ENCODE measurements at regions not wholly inside any gene's neighbourhood (a gene's known extent, or its start where the extent isn't known, plus 50 kb on each side); places are given as distances from the start of the nearest gene placed in this dataset.

DNA sequence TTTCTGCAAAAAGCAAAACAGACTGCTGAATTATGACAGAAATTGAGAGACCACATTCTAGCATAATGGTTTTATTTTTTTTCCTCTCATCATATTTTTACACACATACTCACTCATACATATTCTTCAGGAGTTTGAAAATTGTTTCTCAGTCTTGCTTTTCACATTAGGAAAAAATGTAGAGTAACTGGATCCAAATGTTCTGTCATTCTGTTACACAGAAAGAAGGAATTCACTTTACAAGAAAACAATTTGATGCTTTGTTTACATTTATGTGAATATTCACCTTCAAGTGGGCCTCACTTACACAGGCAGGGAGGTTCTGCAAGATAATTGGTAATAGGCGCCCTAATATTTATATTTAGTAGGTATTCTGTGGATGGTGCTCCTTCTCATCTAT, 82.0 kb downstream of the ARL4A start:
- no peaks in the 10 kb centered on the region; a peak in 1 of 4 replicates for H3K4me1 ChIP-seq (ENCODE audit: control insufficient read depth in 1 of 2, insufficient read depth in 2 of 2, low read length in 2 of 2)
- no peaks in the 10 kb centered on the region for H3K9me2 ChIP-seq (ENCODE audit: insufficient read depth)
- H3K4me3 ChIP-seq (replicated peaks in 1 of 2; ENCODE audit: low read depth in 1 of 2, low read length in 2 of 2): no peak overlapping the region
- no peak for ATAC-seq
- intact Hi-C loops (cut with micrococcal nuclease): no loop called here
- no peak overlapping the region for H3K4me2 ChIP-seq (ENCODE audit: low read length)
- no peaks in the 10 kb centered on the region for H4K20me1 ChIP-seq (ENCODE audit: insufficient read depth)
- POLR2A ChIA-PET: no interaction called here
- H3K27me3 ChIP-seq (ENCODE audit: insufficient read depth, low read length): no peaks in the 10 kb centered on the region
- RAD21 ChIA-PET (ENCODE audit: low non-redundant PET in 1 of 2, low total read pairs in 2 of 2, uncharacterized antibody in 2 of 2, unreplicated experiment in 2 of 2): no interaction called here
- BruUV-seq (replicated peaks): no TSS peak
- CTCF ChIA-PET: no interaction called here
- no peaks in the 10 kb centered on the region for H3K79me2 ChIP-seq (ENCODE audit: insufficient read depth, low read length)
- no peaks in the 10 kb centered on the region for H3K9me3 ChIP-seq (ENCODE audit: control insufficient read depth in 1 of 2, insufficient read depth in 1 of 2, low read depth in 1 of 2, low read length in 2 of 2)
- no peak overlapping the region for H3K9ac ChIP-seq (ENCODE audit: low read length)
- no peak overlapping the region for H3K27ac ChIP-seq (ENCODE audit: low read depth, low read length)
- no peak overlapping the region for H2AFZ ChIP-seq (ENCODE audit: low read depth, low read length, poor library complexity, severe bottlenecking)
- no peak for DNase-seq (ENCODE audit: low read depth, low spot score)
- TF ChIP-seq POLR2A (IDR thresholded peaks at IDR 0.05; ENCODE audit: borderline replicate concordance, extremely low read depth, insufficient read depth, insufficient read length) (no peak), SIN3A (IDR thresholded peaks at IDR 0.05; ENCODE audit: low read depth) (no peak), ZNF274 (IDR thresholded peaks at IDR 0.05; ENCODE audit: low read depth, low read length) (no peak), FOSL1 (IDR thresholded peaks at IDR 0.05; ENCODE audit: low read depth) (no peak), ZFX (IDR thresholded peaks at IDR 0.05) (no peak), JUND (IDR thresholded peaks at IDR 0.05) (no peak), CEBPB (IDR thresholded peaks at IDR 0.05; ENCODE audit: low read depth) (no peak), CTCF (IDR thresholded peaks at IDR 0.05 in 2 of 3, conservative IDR thresholded peaks at IDR 0.05 in 1 of 3; ENCODE audit: borderline replicate concordance in 1 of 3, insufficient read depth in 1 of 3, low read depth in 2 of 3, low read length in 2 of 3) (no peak), TCF7L2 (IDR thresholded peaks at IDR 0.05; ENCODE audit: borderline replicate concordance, extremely low read depth, insufficient read depth, insufficient read length) (no peak), REST (IDR thresholded peaks at IDR 0.05; ENCODE audit: low read depth) (no peak), ELF1 (IDR thresholded peaks at IDR 0.05; ENCODE audit: borderline replicate concordance, low read depth) (no peak), ATF3 (IDR thresholded peaks at IDR 0.05) (no peak), RAD21 (IDR thresholded peaks at IDR 0.05; ENCODE audit: low read depth) (no peak), CBX3 (IDR thresholded peaks at IDR 0.05; ENCODE audit: low read depth) (no peak), EZH2 (IDR thresholded peaks at IDR 0.05) (no peak), EZH2phosphoT487 (IDR thresholded peaks at IDR 0.05; ENCODE audit: borderline replicate concordance) (no peak), EGR1 (IDR thresholded peaks at IDR 0.05; ENCODE audit: low read depth) (no peak)
- TF ChIP-seq, protein P1, sequence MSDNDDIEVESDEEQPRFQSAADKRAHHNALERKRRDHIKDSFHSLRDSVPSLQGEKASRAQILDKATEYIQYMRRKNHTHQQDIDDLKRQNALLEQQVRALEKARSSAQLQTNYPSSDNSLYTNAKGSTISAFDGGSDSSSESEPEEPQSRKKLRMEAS (IDR thresholded peaks at IDR 0.05): no peak
- TF ChIP-seq, protein P2, sequence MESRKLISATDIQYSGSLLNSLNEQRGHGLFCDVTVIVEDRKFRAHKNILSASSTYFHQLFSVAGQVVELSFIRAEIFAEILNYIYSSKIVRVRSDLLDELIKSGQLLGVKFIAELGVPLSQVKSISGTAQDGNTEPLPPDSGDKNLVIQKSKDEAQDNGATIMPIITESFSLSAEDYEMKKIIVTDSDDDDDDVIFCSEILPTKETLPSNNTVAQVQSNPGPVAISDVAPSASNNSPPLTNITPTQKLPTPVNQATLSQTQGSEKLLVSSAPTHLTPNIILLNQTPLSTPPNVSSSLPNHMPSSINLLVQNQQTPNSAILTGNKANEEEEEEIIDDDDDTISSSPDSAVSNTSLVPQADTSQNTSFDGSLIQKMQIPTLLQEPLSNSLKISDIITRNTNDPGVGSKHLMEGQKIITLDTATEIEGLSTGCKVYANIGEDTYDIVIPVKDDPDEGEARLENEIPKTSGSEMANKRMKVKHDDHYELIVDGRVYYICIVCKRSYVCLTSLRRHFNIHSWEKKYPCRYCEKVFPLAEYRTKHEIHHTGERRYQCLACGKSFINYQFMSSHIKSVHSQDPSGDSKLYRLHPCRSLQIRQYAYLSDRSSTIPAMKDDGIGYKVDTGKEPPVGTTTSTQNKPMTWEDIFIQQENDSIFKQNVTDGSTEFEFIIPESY (IDR thresholded peaks at IDR 0.05; ENCODE audit: extremely low read depth, insufficient replicate concordance, low read length): no peak
- no peaks in the 10 kb centered on the region for H3K36me3 ChIP-seq (ENCODE audit: control insufficient read depth in 1 of 2, insufficient read depth in 2 of 2, low read length in 2 of 2)

All from HCT116 (cell line).